ENCODE measurements at regions not wholly inside any gene's neighbourhood (a gene's known extent, or its start where the extent isn't known, plus 50 kb on each side); places are given as distances from the start of the nearest gene placed in this dataset.

- no peaks in the 10 kb centered on the region for H3K9me3 ChIP-seq
- 79 to 83% methylated on average over 4 of the region's 4 CpGs for WGBS, 2 donors
- no peaks in the 10 kb centered on the region for H3K27me3 ChIP-seq
- no peak for DNase-seq
- H3K27ac ChIP-seq: no peak overlapping the region
- TF ChIP-seq POLR2A (IDR thresholded peaks at IDR 0.05) (no peak), CTCF (IDR thresholded peaks at IDR 0.05) (no peak)
- intact Hi-C loops (cut with DNase I; ENCODE audit: low total_unique reads): no loop called here
- no peaks in the 10 kb centered on the region for H3K4me1 ChIP-seq
- no peak overlapping the region for H3K4me3 ChIP-seq
- no peaks in the 10 kb centered on the region for H3K36me3 ChIP-seq (ENCODE audit: low read depth, missing control alignments)
Observed at GRCh38 chr3:187949093-187949820, 204.0 kb upstream of the BCL6 start.

DNA sequence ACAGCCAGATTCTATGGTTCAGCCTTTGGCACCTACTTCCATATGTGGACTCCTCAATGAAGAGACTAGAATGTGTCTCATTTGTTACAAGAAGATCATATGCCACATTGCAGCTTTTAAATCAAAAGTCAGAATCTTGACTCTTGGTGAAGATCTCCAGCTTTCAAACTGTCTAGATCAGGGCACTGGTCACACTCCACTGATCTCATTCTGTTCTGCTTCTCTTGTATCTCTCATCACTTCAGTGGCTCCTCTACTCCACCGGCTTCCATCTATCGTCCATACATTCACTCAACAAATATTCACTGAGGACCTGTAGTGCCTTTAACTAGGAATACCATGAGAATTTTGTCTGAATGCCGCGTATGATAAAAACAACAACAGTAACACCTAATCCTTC, 203.3 kb upstream of the LPP start:
- H3K27me3 ChIP-seq: no peaks in the 10 kb centered on the region
- no peak for DNase-seq
- TF ChIP-seq CTCF (IDR thresholded peaks at IDR 0.05) (no peak), POLR2A (IDR thresholded peaks at IDR 0.05) (no peak)
- no peak overlapping the region for H3K4me3 ChIP-seq
- H3K36me3 ChIP-seq (ENCODE audit: low read depth, missing control alignments): no peaks in the 10 kb centered on the region
- intact Hi-C loops (cut with DNase I; ENCODE audit: low total_unique reads): no loop called here
- H3K27ac ChIP-seq: no peak overlapping the region
- H3K4me1 ChIP-seq: no peaks in the 10 kb centered on the region
- WGBS, 2 donors: 87 to 90% methylated on average over 4 of the region's 4 CpGs
- H3K9me3 ChIP-seq: no peaks in the 10 kb centered on the region

DNA sequence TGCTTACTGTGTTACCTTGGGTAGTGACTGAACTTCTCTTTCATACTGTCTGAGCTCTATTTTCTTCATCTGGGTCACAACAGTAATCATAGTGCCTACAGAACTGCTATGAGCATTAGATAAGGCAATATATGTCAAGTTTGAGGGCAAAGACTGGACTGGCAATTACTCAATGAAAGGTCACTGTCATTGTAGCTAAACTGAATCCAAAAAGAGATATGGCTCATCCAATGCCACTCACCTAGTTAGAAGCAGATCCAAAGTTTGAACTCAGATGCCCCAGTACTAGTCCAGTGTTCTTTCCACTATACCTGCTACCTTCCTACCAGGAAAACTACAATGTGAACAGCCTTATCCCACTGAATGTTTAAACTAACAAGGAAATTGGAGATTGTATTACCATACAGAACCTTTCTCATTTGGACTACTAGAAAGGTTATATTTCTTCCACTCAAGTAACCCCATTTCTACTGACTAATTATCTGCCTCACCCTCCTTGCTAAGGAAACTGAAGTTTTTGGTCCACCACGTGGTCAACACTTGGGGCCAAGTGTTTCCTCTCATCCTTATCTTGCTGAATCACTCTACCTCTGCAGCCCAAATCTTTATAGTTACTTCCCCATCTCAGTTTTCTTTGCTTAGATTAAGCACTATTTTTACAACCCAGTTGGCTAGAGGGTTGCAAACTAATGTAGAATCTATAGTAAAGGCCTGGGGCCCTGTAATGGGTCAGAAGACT, 202.3 kb upstream of the LPP start:
- no peaks in the 10 kb centered on the region for H3K9me3 ChIP-seq
- intact Hi-C loops (cut with DNase I; ENCODE audit: low total_unique reads): no loop called here
- 47 to 64% methylated on average over 1 of the region's 1 CpG for WGBS, 2 donors
- H3K4me3 ChIP-seq: no peak overlapping the region
- DNase-seq: no peak
- TF ChIP-seq CTCF (IDR thresholded peaks at IDR 0.05) (no peak), POLR2A (IDR thresholded peaks at IDR 0.05) (no peak)
- no peaks in the 10 kb centered on the region for H3K36me3 ChIP-seq (ENCODE audit: low read depth, missing control alignments)
- no peak overlapping the region for H3K27ac ChIP-seq
- no peaks in the 10 kb centered on the region for H3K4me1 ChIP-seq
- H3K27me3 ChIP-seq: no peaks in the 10 kb centered on the region

DNA sequence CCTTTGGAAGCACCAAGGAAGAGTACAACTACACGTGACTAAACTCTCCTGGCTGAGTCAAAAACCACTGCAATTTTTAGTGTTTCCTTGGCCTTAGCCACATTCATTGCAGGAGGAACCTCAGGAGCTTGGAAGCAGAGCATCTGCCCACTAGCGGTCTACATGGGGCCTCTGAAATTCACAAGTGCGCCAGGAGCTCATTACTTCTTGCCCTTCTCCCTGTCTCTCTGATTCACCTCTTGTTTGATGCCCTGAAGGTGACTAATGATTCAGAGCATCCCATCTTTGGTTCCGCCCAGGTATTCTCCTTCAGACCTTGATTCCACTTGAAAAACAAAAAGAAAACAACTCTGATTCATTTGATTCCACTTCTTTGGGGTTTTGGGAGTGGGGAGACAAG, 201.1 kb upstream of the LPP start:
- no peak for TF ChIP-seq POLR2A (IDR thresholded peaks at IDR 0.05)
- TF ChIP-seq CTCF (IDR thresholded peaks at IDR 0.05): no peak
- H3K4me3 ChIP-seq: no peak overlapping the region
- no peaks in the 10 kb centered on the region for H3K27me3 ChIP-seq
- WGBS, 2 donors: 91 to 93% methylated on average over 4 of the region's 4 CpGs
- no peaks in the 10 kb centered on the region for H3K36me3 ChIP-seq (ENCODE audit: low read depth, missing control alignments)
- intact Hi-C loops (cut with DNase I; ENCODE audit: low total_unique reads): no loop called here
- no peak for DNase-seq
- no peaks in the 10 kb centered on the region for H3K9me3 ChIP-seq
- H3K27ac ChIP-seq: no peak overlapping the region
- H3K4me1 ChIP-seq: no peaks in the 10 kb centered on the region

DNA sequence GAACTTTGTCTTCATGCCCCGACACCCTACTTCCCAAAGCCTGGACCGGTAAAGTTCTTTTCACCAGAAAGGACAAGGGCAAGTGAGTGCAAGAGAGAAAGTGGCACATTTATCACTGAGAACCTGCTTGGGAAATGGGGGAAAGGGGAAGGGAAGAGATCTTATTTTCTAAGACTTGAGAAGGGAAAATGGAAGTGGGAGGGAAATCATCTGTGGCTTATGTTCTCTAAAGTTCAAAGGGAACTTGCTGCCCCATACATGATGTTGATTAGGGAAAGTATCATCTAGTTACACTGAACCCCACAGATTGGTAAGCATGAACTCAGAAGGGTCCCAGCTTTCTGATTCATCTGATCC, 199.5 kb upstream of the LPP start:
- Histone ChIP-seq H3K9me3 (no peaks in the 10 kb centered on the region), H3K27ac (no peak overlapping the region), H3K4me3 (no peak overlapping the region), H3K4me1 (no peaks in the 10 kb centered on the region), H3K27me3 (no peaks in the 10 kb centered on the region), H3K36me3 (ENCODE audit: low read depth, missing control alignments) (no peaks in the 10 kb centered on the region)
- no peak for DNase-seq
- intact Hi-C loops (cut with DNase I; ENCODE audit: low total_unique reads): no loop called here
- 96 to 100% methylated on average over 2 of the region's 2 CpGs for WGBS, 2 donors
- TF ChIP-seq POLR2A (IDR thresholded peaks at IDR 0.05) (no peak), CTCF (IDR thresholded peaks at IDR 0.05) (no peak)
